Amniotic epithelial cell (primary cell): ENCODE measurements at regions not wholly inside any gene's neighbourhood (a gene's known extent, or its start where the extent isn't known, plus 50 kb on each side); places are given as distances from the start of the nearest gene placed in this dataset.

Experiments
- DNase-seq: peaks from one replicate; pipeline ENCODE4 v3.0.0-alpha.2; 2010; ENCODE audit warnings: low read depth

DNA sequence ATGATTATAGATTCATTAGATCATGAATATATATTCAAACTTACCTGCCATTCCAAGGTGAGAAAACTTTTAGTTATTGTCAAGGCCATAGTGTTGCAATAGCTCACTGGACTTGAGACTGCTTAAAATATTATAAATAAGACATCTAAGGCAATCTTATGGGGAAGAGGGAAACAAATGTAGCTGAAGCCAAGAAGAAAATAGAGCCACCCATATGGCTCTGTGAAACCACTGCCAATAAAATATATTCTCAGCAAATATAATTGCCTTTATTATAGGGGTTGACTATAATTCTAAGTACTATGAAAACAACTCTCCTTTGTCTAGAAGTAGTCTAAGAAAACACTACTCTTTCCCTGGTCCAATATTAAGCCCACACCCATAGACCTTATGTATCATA is 938.5 kb downstream of the FSTL5 start:
- DNase-seq, result no peak

DNA sequence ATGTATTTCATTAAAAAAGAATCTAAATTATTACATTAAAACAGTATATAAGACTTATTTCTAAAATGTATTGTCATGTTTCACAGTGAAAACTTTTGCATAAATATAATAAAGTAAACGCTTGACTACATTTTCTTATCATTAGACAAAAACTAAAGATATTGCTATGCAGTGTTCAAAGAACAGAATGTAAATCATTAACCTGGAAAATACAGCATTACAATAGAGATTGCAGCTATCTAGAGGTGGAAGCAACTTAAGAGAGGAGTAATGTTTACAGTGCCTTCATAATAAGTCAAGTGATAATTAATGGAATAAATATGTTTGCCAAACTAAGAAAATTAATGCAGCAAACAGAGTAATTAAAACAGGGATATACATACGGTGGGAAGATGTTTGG is 940.9 kb downstream of the FSTL5 start:
- DNase-seq, result no peak

DNA sequence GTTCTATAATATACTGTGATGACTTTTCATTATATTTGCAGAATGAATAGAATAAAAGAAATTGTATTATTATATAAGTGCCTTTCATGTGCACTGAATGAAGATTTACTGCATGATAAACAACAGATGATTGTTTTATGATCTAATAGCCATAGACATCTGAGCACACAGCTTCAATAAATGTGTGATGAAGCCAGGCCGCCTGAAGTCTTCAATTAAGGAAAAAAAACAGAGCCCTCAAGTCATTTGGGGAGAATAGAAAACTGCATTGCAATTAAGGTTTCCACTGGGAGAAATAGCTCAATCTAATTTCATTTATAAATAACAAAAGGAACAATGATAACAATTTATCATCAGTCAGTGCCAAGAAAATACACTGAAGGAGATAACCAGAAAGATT is 955.2 kb downstream of the FSTL5 start:
- no peak for DNase-seq

DNA sequence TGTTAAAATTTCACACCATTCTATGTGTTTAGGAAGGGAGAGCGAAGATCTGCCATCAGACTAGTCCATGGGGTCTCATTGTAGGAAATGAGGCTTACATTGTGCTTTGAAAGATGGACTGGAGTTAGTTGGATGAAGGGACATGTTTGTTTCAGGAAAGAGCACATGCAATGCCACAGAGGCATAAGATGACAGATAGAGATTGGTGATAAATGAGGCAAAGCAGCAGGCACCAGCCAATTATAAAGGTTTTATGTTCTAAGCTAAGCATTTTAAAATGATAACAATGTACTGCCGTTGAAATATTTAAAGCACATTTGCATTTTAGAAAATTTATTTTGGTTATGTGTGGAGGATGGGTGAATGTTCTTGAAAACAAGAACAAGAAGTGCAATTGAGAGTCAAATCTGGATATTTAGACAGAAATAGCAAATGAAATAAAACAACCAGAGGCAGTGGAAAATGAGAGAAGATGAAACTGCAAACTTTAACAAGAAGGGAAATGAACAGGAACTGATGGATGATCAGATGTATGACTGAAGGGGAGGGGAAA is 957.2 kb downstream of the FSTL5 start:
- no peak for DNase-seq

DNA sequence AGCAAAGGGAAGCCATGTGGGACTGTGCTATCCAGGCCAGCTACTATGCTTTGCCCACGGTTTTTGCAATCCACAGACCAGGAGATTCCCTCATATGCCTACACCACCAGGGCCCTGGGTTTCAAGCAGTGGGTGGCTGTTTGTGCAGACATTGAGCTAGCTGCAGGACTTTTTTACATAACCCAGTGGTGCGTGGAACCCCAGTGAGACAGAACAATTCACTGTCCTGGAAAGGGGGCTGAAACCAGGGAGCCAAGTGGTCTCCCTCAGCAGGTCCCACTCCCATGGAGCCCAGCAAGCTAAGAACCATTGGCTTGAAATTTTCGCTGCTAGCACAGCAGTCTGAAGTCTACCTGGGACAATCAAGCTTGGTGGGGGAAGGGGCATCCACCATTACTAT is 959.9 kb downstream of the FSTL5 start:
- no peak for DNase-seq

DNA sequence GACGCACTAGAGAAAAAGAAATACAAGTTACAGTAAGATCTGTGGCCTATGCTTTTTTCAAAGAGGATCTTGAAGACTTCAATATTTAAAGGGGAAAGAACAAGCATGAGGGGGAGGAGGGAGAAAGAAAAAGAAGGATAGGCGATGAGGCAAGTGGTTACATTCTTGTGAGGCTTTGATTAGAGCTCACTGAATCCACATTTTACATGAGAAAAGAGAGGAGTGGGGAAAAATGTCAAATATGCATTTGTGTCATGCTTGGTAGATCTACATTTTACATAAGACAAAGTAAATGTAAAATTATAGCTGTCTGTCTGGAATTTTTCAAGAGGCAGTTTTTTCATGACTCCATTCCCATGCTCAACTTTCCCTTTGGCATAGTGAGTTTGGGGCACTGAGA is 965.9 kb downstream of the FSTL5 start:
- DNase-seq, result no peak

DNA sequence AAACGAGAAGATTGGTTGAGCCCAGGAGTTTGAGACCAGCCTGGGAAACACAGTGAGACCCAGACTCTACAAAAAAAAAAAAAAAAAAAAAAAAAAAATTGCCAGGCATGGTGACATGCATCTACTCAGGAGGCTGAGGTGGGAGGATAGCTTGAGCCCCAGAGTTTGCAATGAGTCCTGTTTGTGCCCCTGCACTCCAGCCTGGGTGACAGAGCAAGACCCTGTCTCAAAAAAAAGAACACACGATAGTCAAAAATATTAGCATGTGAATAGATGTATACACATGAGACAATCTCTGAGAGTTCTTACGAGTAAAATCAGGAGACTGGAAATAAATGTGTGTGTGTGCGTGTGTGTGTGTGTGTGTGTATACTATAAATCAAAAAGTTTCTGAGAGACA is 966.3 kb downstream of the FSTL5 start:
- DNase-seq, result no peak

DNA sequence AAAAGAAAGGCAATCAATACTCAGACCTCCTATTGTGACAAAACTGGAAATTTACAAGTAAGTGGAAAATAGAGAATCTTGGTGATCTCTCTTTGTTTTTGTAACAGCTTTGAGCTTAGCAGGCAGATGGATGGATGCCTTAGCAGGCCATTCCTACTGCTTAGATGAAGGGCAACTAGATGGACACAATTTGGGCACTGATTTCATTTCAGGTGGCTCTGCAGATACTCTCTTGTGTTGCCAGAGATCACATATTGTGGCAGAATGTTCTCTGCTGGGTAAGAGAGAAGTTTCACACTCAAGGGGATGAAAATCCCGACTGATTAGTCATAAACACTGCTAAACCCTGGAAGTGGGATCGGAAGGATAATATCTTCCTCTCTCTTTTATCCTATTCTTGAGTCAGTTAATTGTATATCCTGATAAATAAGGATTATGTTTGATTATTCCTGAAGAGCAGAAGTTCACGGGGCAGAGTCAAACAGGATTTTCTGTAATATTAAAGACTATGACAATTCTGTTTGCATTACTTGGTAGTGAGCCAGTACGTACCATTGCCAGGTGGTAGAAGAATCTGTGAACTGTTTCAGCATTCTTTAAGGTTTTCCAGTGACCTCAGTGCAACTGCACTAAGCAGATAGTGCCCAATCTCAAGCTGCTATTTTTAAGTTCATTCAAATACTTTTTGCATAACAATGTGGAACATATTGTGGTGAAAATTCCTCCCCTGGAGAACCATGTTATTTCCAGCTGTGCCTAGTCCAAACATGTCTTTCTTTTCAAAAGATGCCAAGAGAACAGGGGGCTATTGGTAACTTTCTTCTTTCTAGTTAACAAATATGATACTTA is 974.3 kb downstream of the FSTL5 start:
- no peak for DNase-seq

DNA sequence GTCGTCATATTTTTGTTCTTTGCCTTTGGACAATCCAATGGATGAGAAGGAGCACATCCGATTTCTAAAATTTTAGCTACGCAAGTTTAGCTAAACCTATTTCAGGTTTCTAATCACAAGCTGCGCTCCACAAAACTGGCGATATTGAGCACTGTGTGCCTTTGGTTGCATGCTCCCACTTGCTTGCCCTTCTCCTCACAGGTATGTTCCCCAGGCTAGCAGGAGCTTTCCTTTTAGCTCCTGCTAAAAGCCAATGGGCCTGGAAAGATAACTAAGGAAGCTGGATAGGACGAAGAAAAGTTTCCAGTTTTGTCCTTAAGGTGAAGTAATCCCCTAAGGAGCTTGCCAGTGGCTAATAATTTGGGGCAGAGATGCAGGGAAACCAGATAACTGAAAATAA is 975.2 kb downstream of the FSTL5 start:
- DNase-seq, result no peak

DNA sequence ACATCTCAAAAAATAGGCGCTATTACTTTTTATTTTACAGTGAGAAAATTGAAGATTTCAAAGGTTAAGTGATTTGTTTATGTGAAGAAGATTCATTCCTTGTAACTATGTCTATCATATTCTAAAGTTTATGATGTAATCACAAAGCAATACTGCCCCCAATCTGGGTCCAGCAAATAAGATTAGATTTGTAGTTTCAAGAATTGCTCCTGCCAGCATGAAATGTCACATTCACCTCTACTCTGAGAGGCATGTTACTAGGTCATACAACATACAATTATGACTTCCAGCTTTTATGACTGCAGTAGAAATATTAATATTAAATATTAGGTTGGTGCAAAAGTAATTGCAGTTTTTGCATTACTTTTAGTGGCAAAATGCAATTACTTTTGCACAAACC is 976.2 kb downstream of the FSTL5 start:
- DNase-seq, result no peak

DNA sequence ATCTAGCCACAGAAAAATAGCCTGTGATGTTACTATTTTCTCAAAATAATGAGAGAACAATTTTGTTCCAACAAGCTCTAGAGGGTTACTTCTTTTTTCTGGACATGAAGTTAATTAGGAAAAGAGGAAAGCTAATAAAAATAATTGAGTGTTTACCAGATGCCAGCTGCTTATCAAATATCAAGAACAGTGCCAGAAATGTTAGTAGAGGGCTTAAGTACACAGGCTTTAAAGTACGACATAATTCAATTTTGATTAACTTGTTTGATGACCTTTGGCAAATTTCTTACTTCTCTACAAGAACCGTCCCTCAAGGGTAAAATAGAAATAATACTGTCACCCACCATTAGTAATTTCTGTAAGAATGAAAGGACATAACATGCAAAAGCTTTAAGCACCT is 977.0 kb downstream of the FSTL5 start:
- no peak for DNase-seq

DNA sequence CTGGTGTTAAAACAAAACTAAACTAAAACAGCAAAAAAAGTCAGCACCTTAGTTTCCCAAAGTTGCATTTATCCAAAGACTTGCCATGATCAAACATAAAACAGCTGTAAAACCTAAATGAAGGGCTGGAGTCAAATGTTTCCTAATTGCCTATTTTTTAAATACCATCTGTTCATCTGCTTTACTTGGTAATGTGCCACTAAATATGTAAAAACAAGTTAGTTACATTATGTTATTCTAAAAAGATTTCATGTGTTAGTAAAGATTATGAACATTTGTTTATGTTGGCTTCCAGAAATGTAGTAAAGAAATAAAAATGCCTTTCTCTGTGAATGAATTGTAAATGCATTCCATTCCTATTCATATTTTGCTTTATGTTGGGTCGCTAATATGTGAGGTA is 977.8 kb downstream of the FSTL5 start:
- DNase-seq, result no peak

DNA sequence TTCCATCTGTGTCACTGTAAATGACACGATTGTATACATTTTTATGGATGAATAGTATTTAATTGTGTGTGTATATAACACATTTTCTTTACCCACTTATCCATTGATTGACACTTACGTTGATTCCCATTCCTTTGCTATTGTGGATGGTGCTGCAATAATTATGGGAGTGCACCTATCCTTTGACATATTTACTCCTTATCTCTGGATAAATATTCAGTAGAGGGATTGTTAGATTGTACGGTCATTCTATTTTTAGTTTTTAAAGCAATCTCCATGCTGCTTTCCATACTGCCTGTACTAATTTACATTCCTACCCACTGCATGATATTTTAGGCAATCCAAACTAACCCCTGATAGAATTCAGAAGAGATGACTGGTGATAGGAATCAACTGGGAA is 980.1 kb downstream of the FSTL5 start:
- DNase-seq, result no peak

DNA sequence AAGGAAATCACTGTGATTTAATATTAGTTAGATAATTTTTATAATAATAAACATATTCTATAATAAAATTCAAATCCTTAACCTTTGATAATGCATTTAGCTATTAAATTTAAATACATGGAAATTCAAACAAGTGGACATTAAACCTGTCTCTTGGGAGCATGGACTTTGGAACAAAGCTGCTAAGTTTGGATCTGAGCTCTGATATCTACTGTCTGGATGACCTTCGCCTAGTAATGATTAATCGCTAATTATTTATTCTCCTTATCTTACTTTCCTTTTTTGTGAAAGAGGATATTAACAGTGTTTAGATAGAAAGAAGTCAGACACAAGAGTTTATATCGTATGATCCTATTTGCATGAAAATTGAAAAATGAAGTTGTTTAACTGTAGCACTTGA is 980.9 kb downstream of the FSTL5 start:
- no peak for DNase-seq

DNA sequence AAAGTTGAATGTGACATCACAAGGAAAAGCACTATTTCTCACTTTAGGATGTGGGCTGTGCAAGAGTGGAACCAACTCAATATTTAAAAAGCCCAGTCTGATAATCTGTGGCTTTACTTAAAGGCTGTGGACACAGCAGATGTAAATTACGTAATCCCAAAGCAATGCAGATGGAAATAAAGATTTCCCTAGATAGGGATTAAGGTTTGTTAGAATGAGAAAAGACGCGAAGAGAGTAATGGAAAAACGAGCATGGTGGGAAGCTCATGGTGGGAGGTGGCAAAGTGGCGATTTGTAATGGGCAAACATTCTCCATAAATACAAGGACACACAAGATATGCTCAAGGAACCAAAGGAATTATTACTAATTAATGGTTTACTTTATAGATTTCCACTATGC is 985.5 kb downstream of the FSTL5 start:
- DNase-seq, result no peak

DNA sequence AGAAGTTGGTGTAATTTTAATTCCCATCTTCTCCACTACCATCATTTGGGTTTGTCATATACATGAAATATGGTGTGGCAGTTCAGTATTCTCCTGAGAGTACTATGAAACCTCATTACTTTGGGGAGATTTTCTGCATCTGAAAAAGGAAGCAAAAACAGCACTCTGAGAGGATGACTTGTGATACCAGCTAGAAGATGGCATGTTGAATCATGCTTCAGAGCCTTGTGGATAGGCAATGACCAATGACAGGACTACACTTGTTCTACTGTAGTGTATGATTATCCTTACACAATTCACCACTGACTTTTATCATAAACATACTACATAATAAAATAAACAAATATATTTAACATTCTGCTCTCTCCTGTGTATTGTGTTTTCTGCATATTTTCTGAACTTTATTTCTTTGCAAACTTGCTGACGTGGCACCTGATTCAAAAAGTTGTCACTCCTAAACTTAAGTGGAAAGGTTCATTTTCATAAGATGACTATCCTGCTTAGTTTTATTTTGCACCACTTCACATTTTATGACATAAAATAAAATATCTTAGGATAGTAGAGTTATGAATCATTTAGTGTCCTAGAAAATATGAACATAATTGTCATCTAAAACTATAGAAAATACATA is 991.3 kb downstream of the FSTL5 start:
- DNase-seq, result no peak

DNA sequence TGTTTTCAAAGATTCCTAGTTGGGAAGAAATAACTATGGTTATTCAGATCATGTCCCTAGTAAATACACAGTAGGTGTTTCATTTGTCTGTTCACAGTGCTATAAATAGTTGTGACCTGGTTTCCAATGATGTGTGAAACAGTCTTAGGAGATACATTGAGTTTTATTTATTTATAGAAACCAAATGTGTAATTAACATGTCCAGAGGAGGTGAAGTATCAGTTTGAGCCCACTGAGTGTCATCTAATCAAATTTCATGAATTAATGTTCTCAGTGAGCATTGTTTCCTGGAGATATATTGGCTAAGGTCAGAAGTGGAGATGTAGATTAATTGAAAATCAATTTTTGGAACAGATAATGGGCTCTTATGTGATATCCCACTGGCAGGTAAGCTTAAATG is 996.3 kb downstream of the FSTL5 start:
- DNase-seq, result no peak

DNA sequence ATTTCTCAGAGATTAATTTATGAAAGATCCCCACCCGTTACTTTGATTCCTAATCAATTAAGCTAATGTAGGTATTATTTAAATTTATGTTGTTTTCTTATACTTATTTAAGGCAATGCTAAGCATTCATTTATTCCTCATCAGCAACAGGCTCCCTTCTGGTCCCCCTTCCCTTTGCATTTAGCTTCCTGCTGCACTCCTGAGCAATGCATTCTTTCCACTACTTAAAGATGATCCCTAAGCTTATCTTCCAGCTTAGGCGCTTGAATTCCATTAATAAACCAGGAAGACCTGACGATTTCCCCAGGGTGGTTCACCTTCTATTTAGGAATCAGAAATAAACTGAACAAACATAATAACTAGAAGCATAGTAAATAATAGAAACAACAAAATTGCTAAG is 1003.1 kb downstream of the FSTL5 start:
- no peak for DNase-seq

DNA sequence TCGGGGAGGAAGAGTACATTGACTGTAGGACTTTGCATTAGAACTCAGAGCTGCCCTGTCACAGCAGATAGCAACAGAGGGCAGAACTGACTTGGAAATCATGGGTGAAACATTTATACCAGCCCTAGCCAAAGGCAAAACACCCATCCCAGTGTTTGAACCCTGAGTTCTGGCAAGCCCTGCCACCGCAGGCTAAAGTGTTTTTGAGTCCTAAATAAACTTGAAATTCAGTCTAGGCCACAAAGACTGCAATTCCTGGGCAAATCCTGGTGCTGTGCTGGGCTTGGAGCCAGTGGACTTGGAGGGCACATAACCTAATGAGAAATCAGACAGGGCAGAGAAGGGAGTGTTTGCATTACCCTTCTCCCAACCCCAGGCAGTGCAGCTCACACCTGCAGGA is 1015.7 kb downstream of the FSTL5 start:
- DNase-seq, result no peak

DNA sequence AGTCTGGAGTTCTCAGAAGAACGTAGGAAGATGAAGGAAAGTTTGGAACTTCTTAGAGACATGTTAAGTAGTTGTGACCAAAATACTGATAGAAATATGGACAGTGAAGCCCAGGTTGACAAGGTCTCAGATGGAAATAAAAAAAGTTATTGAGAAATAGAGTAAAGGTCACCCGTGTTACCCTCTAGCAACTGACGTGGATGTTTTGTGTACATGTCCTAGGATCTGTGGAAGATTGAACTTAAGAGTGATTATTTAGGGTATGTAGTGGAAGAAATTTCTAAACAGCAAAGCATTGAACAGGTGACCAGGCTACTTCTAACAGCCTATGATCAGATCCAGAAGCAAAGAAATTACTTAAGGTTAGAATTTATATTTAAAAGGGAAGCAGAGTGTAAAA is 1020.4 kb downstream of the FSTL5 start:
- no peak for DNase-seq

DNA sequence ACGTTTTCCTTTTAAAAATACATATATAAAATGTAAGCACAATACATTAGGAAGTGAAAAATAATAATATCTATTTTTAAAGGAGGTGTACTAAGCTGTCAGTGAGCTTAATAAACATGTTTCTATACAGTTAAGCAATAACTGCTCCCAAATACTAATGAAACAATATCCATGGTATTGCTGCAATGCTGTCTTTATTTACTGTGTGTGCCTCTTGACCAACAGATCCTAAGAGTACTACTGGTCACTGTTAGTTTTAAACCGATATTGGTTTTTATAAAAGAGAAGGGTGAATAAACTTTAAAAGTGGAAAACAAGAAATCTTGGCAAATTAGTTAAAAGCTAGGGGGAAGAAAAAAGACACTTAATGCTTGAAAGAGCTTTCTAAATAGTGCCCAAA is 1029.0 kb downstream of the FSTL5 start:
- no peak for DNase-seq

DNA sequence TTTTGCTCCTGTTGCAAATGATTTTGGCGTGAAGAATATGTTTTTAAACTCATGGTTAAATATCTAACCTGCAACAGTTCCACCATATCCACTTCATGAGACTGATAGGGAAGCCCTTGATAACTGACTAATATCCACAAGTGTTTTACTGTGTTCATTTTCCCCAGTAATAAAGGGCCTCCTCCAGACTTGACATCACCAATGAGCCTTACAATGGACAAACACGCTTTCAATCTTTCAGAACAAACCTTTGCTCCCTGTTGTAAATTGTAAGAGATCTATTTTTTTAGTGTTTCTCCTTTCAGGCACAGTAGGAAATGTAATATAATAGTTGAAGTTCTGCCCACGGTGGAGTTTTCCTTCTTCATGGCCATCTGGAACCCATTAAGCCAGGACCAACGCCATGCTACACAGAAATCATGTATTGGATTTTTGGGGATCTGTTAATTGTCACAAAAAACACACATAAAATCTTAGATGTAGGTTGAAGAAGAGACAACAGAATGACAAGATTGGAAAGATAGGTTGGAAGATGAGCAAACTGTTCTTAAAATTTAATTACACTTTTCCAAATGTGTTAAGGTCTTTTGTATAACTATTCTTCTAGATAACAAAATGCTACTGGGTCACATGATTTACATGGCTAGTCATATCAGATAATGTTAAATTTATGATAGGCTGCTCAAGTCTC is 1030.1 kb downstream of the FSTL5 start:
- DNase-seq, result no peak
